ENCODE measurements at regions not wholly inside any gene's neighbourhood (a gene's known extent, or its start where the extent isn't known, plus 50 kb on each side); places are given as distances from the start of the nearest gene placed in this dataset.

DNA sequence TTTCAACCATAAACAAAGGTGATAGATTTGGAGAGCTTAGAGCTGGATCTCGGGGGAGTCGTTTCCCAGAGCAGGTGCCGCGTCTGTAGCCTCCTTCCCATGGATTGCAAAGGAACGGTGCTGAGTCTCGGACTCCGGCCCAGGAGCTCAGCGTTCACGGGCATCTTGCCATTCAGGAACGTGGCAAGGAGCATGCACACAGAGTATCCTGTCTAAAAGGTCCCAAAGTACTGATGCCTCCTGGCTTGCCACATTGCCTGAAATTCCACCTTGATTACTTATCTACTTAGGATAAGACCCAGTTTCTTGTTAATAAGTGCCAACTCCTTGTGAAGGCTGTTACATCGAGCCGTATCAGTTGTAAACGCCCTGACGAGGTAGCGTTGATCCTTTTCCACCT lies 197.8 kb upstream of the MYT1L start:
- no peaks in the 10 kb centered on the region for H3K9me3 ChIP-seq (ENCODE audit: control insufficient read depth in 1 of 2, insufficient read depth in 1 of 2, low read depth in 1 of 2, low read length in 2 of 2)
- no peak overlapping the region for H3K4me2 ChIP-seq (ENCODE audit: low read length)
- no peak for ATAC-seq
- no peaks in the 10 kb centered on the region for H3K79me2 ChIP-seq (ENCODE audit: insufficient read depth, low read length)
- intact Hi-C loops (cut with micrococcal nuclease), result no loop called here
- no peak overlapping the region for H3K4me3 ChIP-seq (replicated peaks in 1 of 2; ENCODE audit: low read depth in 1 of 2, low read length in 2 of 2)
- RAD21 ChIA-PET (ENCODE audit: low non-redundant PET in 1 of 2, low total read pairs in 2 of 2, uncharacterized antibody in 2 of 2, unreplicated experiment in 2 of 2), result no interaction called here
- H3K9ac ChIP-seq (ENCODE audit: low read length), result no peak overlapping the region
- no peaks in the 10 kb centered on the region for H3K9me2 ChIP-seq (ENCODE audit: insufficient read depth)
- H3K4me1 ChIP-seq (ENCODE audit: control insufficient read depth in 1 of 2, insufficient read depth in 2 of 2, low read length in 2 of 2), result no peaks in the 10 kb centered on the region
- TF ChIP-seq EGR1 (IDR thresholded peaks at IDR 0.05; ENCODE audit: low read depth) (no peak), ELF1 (IDR thresholded peaks at IDR 0.05; ENCODE audit: borderline replicate concordance, low read depth) (no peak), RAD21 (IDR thresholded peaks at IDR 0.05; ENCODE audit: low read depth) (no peak), CEBPB (IDR thresholded peaks at IDR 0.05; ENCODE audit: low read depth) (no peak), SIN3A (IDR thresholded peaks at IDR 0.05; ENCODE audit: low read depth) (no peak), SP1 (IDR thresholded peaks at IDR 0.05; ENCODE audit: low read depth) (no peak), ZFX (IDR thresholded peaks at IDR 0.05) (no peak), FOSL1 (IDR thresholded peaks at IDR 0.05; ENCODE audit: low read depth) (no peak)
- TF ChIP-seq, protein P1, sequence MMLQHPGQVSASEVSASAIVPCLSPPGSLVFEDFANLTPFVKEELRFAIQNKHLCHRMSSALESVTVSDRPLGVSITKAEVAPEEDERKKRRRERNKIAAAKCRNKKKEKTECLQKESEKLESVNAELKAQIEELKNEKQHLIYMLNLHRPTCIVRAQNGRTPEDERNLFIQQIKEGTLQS (IDR thresholded peaks at IDR 0.05), result no peak
- TF ChIP-seq, protein P2, sequence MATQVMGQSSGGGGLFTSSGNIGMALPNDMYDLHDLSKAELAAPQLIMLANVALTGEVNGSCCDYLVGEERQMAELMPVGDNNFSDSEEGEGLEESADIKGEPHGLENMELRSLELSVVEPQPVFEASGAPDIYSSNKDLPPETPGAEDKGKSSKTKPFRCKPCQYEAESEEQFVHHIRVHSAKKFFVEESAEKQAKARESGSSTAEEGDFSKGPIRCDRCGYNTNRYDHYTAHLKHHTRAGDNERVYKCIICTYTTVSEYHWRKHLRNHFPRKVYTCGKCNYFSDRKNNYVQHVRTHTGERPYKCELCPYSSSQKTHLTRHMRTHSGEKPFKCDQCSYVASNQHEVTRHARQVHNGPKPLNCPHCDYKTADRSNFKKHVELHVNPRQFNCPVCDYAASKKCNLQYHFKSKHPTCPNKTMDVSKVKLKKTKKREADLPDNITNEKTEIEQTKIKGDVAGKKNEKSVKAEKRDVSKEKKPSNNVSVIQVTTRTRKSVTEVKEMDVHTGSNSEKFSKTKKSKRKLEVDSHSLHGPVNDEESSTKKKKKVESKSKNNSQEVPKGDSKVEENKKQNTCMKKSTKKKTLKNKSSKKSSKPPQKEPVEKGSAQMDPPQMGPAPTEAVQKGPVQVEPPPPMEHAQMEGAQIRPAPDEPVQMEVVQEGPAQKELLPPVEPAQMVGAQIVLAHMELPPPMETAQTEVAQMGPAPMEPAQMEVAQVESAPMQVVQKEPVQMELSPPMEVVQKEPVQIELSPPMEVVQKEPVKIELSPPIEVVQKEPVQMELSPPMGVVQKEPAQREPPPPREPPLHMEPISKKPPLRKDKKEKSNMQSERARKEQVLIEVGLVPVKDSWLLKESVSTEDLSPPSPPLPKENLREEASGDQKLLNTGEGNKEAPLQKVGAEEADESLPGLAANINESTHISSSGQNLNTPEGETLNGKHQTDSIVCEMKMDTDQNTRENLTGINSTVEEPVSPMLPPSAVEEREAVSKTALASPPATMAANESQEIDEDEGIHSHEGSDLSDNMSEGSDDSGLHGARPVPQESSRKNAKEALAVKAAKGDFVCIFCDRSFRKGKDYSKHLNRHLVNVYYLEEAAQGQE (IDR thresholded peaks at IDR 0.05; ENCODE audit: low read depth), result no peak
- TF ChIP-seq, protein P3, sequence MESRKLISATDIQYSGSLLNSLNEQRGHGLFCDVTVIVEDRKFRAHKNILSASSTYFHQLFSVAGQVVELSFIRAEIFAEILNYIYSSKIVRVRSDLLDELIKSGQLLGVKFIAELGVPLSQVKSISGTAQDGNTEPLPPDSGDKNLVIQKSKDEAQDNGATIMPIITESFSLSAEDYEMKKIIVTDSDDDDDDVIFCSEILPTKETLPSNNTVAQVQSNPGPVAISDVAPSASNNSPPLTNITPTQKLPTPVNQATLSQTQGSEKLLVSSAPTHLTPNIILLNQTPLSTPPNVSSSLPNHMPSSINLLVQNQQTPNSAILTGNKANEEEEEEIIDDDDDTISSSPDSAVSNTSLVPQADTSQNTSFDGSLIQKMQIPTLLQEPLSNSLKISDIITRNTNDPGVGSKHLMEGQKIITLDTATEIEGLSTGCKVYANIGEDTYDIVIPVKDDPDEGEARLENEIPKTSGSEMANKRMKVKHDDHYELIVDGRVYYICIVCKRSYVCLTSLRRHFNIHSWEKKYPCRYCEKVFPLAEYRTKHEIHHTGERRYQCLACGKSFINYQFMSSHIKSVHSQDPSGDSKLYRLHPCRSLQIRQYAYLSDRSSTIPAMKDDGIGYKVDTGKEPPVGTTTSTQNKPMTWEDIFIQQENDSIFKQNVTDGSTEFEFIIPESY (IDR thresholded peaks at IDR 0.05; ENCODE audit: extremely low read depth, insufficient replicate concordance, low read length), result no peak
- CTCF ChIA-PET, result no interaction called here
- H3K27ac ChIP-seq (ENCODE audit: low read depth, low read length), result no peak overlapping the region
- H2AFZ ChIP-seq (ENCODE audit: low read depth, low read length, poor library complexity, severe bottlenecking), result no peak overlapping the region
- H4K20me1 ChIP-seq (ENCODE audit: insufficient read depth), result no peaks in the 10 kb centered on the region
- no peaks in the 10 kb centered on the region for H3K36me3 ChIP-seq (ENCODE audit: control insufficient read depth in 1 of 2, insufficient read depth in 2 of 2, low read length in 2 of 2)
- BruUV-seq (replicated peaks), result no TSS peak
- no peak for DNase-seq (ENCODE audit: low read depth, low spot score)
- H3K27me3 ChIP-seq (ENCODE audit: insufficient read depth, low read length), result no peaks in the 10 kb centered on the region
- POLR2A ChIA-PET, result no interaction called here

All from HCT116 (cell line).